HG03064 (cell line): ENCODE measurements at regions not wholly inside any gene's neighbourhood (a gene's known extent, or its start where the extent isn't known, plus 50 kb on each side); places are given as distances from the start of the nearest gene placed in this dataset.
A peak's percentile ranks its signal among the peaks of the same experiment; 100 is the strongest.

Source experiments
- ATAC-seq: cut with Tn5 transposase; IDR thresholded peaks from one replicate; pipeline ENCODE4 v1.9.1; 2021; ENCODE audit warnings: low read depth; ENCODE audit not compliant: unreplicated experiment

GRCh38 chr2:45154606-45155155, 145.4 kb upstream of the SIX2 start:
- no peak for ATAC-seq

GRCh38 chr2:45154144-45154543, 144.9 kb upstream of the SIX2 start:
- no peak for ATAC-seq

- no peak for ATAC-seq
Measured at GRCh38 chr2:45153121-45153520, 143.9 kb upstream of the SIX2 start.

GRCh38 chr2:45152691-45153090, 143.4 kb upstream of the SIX2 start:
- ATAC-seq = no peak

- no peak for ATAC-seq
Measured at GRCh38 chr2:45145073-45145899, 136.0 kb upstream of the SIX2 start.

DNA sequence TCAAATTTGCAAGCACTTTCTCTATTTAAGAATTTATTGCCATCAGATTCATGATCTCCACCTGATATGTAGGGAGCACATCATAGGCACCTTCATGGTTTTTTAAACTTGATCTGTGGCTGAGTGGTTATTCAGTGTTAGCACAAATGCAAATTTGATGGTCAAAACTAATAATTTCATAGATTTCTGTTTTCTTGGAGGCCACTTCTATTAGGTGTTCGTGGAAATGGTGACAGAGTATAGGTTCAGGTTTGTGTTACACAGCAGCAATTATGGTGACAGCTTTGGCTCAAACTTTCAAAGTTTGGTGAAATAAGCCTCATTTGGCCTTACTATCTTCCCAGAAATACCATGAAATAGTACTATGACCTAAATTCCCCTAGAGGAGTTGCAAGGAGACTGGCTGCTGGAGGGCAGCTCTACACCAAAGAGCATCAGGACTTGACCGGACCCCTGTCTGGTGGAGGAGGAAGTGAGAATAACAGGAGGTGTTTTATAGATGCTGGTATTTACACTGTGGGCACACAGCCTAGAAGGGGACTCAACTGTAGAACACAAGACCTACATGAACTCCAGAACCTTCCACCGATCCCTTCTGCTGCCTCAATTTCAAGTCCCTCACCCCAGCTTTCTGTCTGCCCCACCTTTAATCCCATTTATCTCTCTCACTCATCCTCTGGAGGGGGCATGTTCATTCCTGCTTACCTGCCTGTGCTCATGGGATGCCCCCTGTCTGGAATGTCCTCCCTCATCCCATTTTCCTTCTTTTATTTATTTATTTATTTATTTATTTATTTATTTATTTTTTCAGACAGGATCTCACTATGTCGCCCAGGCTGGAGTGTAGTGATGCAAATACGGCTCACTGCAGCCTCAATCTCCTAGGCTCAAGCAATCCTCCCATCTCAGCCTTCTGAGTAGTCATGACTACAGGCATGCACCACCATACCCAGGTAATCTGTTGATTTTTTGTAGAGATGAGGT, 132.9 kb upstream of the SIX2 start:
- ATAC-seq = no peak

DNA sequence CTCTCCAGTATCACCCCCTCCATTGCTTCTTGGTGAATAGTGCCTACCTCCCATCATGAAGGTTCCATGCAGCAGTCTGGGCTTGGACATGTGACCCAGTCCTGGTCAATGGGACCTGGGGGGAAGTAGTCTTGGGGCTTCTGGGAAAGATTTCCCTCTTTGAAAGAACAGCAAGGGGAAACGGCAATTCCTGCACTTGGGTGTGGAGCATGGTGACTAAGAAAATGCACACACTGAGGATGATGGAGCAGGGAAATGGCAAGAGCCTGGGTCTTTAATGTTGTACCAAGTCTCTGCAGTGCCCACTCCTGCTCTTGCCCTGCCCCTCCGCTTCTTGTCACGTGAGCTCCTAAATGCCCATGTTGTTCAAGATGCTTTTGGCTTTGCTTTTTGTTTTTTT, 131.4 kb upstream of the SIX2 start:
- ATAC-seq = no peak

- no peak for ATAC-seq
Measured at GRCh38 chr2:45138904-45139303, 129.7 kb upstream of the SIX2 start.

DNA sequence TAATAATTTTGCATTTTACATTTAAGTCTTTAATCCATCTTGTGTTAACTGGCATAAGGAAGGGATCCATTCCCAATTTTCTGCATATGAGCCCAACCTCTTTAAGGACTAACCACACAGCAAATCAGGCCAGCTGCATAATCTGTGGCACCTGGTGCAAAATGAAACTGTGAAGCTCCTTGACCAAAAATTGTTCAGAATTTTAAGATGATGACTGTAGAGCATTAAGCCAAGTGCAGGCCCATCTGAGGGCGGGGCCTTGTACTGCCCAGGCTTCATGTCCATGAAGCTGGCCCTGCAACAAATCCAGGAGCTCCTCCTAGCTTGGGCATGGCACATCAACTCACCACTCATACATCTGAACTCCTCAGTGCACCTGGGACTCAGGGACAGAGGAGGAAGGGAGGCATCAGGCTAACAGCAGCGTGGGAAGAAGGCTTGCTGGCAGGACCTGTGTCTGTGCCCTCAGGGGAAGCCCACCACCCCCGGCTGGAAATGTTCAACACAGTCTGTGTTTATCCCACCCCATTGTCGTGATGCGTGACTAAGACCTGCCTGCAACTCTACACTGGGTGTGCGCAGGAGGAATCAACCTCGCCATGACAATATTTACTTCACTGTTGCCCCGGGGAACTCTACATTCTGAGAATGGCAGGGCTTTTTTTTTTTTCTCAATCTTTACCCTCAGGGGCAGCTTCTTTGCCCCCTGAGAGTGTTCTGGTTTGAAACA, 128.9 kb upstream of the SIX2 start:
- no peak for ATAC-seq

DNA sequence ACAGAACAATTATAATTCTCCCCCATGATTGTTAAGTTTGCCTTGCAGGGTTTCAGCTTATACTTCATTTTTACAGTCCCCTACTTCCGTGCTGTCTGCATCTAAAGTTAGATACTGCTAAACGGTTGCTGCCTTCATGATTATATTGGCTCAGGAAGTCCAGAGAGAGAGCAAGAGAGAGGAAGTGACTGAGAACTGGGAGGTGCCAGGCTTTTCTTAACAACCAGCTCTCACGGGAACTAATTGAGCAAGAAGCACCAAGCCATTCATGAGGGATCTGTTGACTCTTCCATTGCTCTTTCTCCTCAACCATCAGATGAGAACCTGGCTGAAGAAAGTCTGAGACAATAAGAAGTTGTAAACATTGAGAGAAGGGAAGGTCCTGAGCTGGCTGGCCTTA, 125.5 kb upstream of the SIX2 start:
- ATAC-seq = no peak

GRCh38 chr2:45134014-45134413, 124.8 kb upstream of the SIX2 start:
- no peak for ATAC-seq

- ATAC-seq = peak; percentile 65
Measured at GRCh38 chr2:45132551-45132950, 123.3 kb upstream of the SIX2 start.

DNA sequence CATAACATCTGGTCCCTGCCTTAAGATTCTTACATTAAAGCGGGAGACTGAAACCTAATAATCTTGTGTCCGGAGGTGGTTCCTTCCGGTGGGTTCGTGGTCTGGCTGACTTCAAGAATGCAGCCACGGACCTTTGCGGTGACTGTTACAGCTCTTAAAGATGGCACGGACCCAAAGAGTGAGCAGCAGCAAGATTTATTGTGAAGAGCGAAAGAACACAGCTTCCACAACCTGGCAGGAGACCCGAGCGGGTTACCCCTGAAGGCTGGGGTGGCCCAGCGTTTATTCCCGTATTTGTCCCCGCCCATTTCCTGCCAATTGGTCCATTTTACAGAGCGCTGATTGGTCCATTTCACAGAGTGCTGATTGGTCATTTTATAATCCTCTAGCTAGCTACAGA, 122.3 kb upstream of the SIX2 start:
- no peak for ATAC-seq

DNA sequence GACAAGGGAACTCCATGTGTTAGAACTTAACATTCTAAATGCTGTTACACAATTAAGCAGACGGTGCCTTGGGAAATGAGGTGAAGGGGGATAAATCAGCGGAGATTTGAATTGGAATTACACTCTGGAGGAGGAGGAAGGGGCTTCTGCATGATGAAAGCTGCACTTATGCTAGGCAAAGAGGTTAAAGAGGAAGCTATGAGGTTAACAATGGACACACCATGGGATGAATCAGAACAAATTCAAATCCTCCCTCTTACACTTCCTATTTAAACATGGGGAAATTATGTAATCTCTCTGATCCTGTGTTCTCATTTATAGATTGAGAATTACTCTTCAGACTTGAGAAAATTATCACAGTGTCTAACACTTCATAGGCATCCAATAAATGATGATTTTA, 121.5 kb upstream of the SIX2 start:
- no peak for ATAC-seq

DNA sequence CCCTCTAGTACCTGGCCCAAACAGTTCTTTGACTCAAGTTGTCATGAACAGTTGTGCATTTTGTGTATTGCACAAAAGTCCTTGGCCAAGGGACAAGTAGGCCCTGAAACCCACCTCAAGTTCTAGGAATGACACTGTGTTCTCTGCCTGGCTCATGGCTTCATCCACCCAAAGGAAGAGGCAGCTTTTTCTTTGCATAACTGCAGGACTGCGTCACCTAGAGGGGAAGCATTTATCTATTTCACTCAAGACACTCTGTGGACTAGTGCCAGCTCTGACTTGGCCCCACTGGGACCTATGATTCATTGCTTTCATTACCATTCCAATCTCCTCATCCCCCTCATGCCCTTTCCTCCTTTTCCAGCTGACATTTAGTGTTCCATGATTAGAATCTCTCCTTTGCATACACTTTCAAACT, 119.3 kb upstream of the SIX2 start:
- no peak for ATAC-seq

DNA sequence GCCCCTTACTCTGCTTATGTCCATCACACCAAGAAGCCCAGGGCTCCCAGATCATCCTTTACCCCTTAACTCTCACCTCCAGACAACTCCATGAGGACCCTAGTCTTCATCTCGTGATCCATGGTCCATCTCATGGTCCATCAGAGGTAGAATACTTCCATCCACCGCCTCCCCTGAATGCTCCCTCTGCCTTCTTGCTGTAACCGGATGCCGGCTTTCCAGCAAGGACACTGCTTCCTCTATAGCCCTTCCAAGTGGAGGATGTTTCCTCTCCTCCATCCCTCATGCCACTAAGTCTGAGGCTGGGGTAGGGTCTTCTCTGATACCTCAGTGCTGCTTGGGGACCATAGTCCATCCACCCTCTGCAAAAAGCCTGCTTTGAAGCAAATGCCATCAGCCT, 118.6 kb upstream of the SIX2 start:
- ATAC-seq = no peak

DNA sequence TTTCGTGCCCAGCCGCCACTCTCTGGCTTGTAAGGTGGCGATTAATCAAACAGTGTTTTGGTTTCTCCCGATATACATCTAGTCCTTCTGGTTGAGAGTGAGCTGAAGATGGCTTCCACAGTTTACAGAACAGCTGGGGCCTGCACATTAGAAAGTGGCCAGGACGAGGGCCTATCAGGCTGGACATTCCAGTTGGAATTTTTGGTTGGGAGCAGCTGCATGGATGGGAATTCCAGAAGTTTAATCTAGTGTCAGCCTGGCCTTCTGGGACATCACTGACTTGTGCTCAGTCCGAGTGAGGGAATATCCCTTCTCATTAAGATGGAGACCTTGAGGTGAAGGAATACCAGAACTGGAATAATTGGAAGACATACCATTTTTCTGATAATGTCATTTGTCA, 118.1 kb upstream of the SIX2 start:
- no peak for ATAC-seq

DNA sequence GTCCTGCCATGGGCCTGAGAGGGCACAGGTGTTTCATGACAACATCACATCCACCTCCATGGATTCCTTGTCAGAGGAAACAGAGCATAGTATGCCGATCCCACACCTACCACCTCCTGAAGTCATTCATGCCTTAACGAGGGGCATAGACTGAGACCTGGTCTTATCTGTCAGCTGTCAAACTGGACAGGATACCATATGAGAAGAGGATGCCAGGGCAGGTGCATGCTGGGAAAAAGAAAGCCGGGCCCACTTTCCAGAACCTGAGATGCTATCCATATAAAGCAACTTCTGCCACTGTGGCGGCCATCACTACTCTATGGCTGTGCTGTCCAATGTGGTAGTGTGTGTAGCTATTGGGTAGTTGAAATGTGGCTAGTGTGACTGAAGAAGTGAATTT, 116.0 kb upstream of the SIX2 start:
- no peak for ATAC-seq

DNA sequence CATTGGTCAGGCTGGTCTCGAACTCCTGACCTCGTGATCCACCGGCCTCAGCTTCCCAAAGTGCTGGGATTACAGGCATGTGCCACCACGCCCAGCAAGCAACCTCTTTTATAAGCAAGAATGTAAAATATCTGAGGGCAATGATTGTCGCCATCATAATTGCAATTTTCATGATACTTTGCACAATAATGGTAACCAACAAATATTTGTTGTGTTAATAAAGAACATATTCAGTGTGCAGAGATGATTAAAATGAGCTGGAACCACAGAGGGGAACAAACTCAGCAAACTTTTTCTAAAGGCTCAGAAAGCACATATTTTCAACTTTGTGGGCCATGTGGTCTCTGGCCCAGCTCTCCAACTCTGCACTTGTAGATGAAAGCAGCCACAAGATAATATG, 115.2 kb upstream of the SIX2 start:
- ATAC-seq = no peak

DNA sequence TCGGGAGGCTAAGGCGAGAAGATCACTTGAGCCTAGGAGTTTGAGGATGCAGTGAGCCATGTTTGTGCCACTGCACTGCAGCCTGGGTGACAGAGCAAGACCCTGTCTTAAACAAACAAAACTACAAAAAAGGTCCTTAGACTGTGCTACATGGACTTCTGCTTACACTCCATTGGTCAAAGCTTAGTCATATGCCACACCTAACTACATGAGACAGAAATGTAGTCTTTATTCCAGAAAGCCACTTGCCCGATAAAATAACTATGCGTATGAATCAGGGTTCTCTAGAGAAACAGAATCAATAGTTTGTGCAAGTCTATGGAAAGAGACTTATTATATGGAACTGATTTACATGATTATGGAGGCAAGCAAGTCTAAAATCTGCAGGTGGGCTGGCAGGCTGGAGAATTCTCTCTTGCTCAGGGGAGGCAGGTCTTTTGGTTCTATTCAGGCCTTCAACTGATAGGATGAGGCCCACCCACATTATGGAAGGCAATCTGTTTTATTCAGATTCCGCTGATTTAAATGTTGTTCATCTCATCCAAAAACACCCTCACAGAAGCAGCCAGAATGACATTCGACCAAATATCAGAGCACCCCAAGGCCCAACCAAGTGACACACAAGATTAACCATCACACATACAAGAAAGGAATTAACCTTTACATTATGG, 114.4 kb upstream of the SIX2 start:
- no peak for ATAC-seq
